NCI-H1694 treated with DMSO at 0.1 percent for 48 hours (cell line): ENCODE measurements at regions not wholly inside any gene's neighbourhood (a gene's known extent, or its start where the extent isn't known, plus 50 kb on each side); places are given as distances from the start of the nearest gene placed in this dataset.

Source experiments
- DNase-seq: peaks from one replicate; lab custom pipeline; 2025; lab: John Stamatoyannopoulos, UW

GRCh38 chr17:69764146-69764545 is 310.9 kb upstream of the KCNJ16 start:
- DNase-seq, result no peak

- no peak for DNase-seq
Measured at GRCh38 chr17:69769050-69769449, 306.0 kb upstream of the KCNJ16 start.

GRCh38 chr17:69773081-69773480 is 301.9 kb upstream of the KCNJ16 start:
- no peak for DNase-seq

- no peak for DNase-seq
Measured at GRCh38 chr17:69779378-69780214, 295.4 kb upstream of the KCNJ16 start.

GRCh38 chr17:69783865-69784264 is 291.2 kb upstream of the KCNJ16 start:
- no peak for DNase-seq

- no peak for DNase-seq
Measured at GRCh38 chr17:69788957-69789356, 286.1 kb upstream of the KCNJ16 start.

GRCh38 chr17:69796078-69796477 is 278.9 kb upstream of the KCNJ16 start:
- no peak for DNase-seq

- DNase-seq, result no peak
Measured at GRCh38 chr17:69800870-69801269, 274.2 kb upstream of the KCNJ16 start.

GRCh38 chr17:69801368-69801767 is 273.7 kb upstream of the KCNJ16 start:
- no peak for DNase-seq

GRCh38 chr17:69802045-69802740 is 272.8 kb upstream of the KCNJ16 start:
- no peak for DNase-seq

GRCh38 chr17:69809331-69809730 is 265.7 kb upstream of the KCNJ16 start:
- no peak for DNase-seq

GRCh38 chr17:69810326-69810965 is 264.6 kb upstream of the KCNJ16 start:
- no peak for DNase-seq

- no peak for DNase-seq
Measured at GRCh38 chr17:69812240-69812837, 262.7 kb upstream of the KCNJ16 start.

- no peak for DNase-seq
Measured at GRCh38 chr17:69814031-69814430, 261.0 kb upstream of the KCNJ16 start.

GRCh38 chr17:69815406-69815805 is 259.6 kb upstream of the KCNJ16 start:
- DNase-seq, result no peak

- DNase-seq, result no peak
Measured at GRCh38 chr17:69818467-69818866, 256.6 kb upstream of the KCNJ16 start.

- no peak for DNase-seq
Measured at GRCh38 chr17:69819316-69820087, 255.5 kb upstream of the KCNJ16 start.

GRCh38 chr17:69820876-69821473 is 254.1 kb upstream of the KCNJ16 start:
- no peak for DNase-seq

GRCh38 chr17:69822314-69822875 is 252.6 kb upstream of the KCNJ16 start:
- DNase-seq, result no peak

GRCh38 chr17:69828087-69828486 is 246.9 kb upstream of the KCNJ16 start:
- no peak for DNase-seq

- DNase-seq, result no peak
Measured at GRCh38 chr17:69834494-69834893, 240.5 kb upstream of the KCNJ16 start.
